GM21825 (cell line): ENCODE measurements at regions not wholly inside any gene's neighbourhood (a gene's known extent, or its start where the extent isn't known, plus 50 kb on each side); places are given as distances from the start of the nearest gene placed in this dataset.

Experiments
- ATAC-seq: cut with Tn5 transposase; IDR thresholded peaks from one replicate; pipeline ENCODE4 v1.9.1; 2021; ENCODE audit warnings: mild to moderate bottlenecking, moderate library complexity; ENCODE audit not compliant: unreplicated experiment

DNA sequence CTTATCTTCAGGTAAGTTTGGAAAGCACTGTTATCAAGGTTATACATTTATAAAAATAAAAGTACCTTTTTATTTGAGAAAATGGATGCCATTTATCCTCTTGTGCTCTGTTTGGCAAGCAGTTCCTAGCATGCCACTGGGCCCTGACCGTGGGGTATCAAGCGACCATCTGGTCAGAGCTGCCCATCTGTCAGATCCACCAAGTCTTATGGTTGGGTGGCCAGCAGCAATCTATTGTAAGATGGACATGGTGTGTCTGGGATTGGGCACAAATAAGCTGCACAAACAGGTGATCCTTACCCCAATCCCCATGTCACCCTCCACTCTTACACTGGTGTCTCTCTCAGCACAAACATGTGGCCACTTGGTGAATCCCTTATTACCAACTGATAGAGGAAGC lies 178.5 kb downstream of the DLEU7 start:
- ATAC-seq, result no peak

DNA sequence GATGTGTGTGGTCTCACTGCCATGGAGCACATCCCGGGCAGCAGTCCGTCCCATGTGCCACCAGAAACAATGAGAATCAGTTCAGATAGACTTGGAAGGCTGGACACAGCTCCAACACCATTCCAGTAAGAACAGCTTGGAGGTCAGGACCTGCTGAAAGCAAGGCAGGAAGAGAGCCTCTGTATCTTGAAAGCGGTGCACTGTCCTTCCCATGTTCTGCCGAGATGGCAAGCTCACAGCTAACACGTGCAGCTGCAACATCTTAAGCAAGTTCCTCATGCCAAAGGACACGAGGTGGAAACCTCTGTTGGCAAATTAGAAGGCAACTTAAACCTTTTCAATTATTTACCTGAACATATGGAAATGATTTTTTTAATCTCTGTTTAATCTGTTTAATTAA lies 175.4 kb downstream of the DLEU7 start:
- ATAC-seq, result no peak

DNA sequence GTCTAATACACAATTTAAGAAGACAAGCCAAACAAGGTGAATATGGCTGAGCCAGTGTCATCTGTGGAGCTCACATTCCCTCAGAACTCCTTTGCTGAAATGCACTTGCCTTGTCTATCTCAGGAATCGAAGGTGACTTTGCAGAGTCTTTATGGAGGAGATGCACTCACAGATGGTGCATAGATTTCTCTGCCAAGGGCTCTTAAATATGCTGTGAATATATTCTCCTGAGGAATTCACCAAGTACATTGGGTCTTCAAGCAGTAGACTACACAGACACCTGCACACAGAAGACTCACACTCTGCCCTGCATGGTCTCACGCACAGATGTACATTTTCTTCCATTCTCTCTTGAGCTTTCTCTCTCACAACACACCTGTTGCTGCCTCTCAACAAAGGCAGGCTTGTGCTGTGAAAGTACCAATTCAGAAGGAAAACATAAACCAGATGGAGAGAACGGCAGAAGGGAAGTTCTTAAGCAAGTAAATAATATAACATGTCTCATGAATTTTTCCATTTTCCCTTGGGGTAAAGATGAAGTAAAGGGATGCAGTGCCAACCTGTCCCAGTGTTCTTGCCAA lies 174.7 kb downstream of the DLEU7 start:
- ATAC-seq, result no peak

DNA sequence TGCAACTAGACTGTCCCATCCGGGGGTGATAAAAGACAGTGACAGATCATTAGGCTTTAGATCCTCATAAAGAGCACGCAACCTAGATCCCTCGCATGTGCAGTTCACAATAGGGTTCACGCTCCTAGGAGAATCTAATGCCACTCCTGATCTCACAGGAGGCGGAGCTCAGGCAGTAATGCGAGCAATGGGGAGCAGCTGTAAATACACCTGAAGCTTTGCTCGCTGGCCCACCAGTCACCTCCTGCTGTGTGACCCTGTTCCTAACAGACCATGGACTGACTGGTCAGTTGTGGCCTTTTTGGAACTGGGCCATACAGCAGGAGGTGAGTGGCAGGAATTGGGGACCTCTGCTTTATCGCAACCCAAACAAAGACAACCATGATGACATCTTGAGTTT lies 173.2 kb downstream of the DLEU7 start:
- ATAC-seq, result no peak

DNA sequence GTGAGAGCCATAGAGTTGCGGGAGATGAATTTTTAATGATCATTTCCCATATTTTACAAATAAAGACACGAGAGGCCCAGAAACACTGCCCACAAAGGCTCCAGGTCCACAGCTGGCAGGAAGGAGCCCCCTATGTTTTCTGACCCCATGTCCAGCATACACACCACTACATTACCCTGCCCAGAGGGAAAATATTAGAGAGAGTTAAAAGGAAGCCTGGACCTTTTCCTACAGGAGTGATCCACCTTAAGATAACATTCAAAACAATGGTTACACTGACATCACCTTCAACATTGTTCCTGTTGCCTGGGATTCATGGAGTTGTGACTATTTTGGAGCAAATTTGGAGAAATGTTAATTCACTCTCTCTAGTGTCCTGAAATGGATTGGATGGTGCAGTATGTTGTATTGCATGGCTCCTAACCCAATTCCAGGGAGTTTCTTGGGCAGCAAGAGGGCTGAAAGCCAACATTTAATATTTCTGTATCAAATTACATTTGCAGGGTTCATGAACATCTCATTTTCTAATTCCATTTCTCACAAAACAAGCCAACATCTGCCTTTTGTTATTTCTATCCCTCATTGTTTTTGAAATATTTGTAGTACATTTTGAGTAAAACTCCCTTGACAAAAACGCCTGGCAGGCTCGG lies 172.5 kb downstream of the DLEU7 start:
- ATAC-seq, result no peak

DNA sequence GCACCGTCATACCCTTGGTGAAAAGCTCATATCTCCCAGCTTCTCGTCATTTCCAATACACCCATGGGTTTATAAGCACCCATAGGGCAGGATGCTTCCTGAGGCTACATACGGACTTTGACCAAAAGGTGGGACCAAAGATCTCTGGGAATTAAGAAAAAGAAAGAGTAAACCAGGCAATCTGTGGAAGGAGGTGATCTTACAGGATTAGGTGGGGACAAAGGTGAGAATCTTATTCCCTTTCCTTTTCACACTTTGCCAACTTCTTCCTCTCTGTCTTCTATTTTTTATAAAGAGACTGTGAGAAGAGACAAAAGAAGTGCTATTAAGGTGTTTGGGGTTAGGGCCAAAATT lies 172.0 kb downstream of the DLEU7 start:
- no peak for ATAC-seq

DNA sequence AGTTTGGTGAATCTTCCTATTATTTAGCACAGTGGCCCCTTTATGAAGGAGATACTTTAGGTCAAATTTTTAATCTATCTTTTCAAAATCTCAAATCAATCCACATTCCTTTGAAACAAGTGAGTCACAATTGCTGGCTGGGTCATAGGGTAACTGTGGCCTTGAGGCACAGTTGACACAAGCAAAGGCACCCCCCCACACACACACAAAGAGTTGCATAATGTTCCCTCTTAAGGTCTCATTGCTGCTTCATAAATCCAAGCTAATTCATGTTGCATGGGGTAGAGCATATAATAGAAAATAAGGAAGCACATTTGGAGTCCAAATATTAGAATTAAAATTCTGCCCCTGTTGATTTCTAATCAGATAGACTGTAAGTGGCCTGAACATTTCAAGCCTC lies 171.5 kb downstream of the DLEU7 start:
- no peak for ATAC-seq

DNA sequence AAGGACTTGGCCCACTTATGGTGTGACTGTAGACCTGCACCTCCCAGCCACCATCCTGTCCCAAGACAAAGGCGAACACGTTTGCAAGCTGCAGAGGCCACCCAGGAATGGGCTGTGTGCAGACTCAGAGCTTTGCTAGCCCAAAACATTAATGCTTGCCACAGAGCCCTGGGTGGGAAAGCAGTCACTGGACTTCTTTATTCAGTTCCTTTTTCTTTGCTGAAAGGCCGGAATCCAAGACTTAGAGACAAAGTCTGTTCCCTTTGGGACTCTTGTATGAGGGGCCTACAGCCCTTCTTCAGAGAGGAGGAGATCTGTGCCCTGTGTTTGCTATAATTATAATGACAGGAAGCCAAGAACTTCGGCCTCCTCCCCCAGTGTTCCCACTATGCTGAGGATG lies 167.8 kb downstream of the DLEU7 start:
- no peak for ATAC-seq

DNA sequence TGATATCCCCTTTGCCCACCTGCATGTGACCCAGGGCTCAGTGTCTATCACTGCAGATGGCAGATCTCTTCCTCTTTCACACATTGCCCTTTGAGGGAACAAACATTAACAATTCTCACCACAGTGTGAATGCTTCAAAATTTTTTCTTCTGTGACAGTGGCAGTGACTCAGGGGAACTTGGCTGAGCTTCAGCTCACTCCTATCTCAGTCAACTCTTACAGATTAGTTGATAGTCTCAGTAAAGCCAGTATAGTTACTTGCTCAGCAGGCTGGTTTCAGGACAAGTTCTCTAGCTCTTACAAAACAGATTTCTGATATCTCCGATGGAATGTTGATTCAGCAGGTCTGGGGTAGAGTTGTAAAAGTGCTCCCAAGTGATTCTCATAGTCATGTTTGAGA lies 166.9 kb downstream of the DLEU7 start:
- ATAC-seq, result no peak

DNA sequence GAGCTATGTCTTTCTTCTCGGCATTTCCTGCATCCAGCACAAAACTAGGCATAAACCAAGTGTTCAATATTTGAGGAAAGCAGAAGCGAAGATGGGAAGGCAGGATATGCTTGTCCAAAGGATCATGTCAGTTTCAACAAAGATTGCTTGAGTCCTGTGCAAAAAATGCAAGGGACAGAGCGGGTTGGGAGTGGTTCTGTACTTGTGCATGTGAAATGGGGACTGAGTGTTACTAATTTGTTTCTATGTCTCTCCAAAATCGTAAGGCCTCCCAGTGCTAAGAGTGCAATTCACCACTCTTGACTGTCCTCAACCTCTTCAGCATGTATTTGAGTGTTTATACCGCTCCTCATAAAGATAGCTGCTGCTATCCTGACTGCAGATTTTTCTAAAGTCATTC lies 166.2 kb downstream of the DLEU7 start:
- ATAC-seq, result no peak

DNA sequence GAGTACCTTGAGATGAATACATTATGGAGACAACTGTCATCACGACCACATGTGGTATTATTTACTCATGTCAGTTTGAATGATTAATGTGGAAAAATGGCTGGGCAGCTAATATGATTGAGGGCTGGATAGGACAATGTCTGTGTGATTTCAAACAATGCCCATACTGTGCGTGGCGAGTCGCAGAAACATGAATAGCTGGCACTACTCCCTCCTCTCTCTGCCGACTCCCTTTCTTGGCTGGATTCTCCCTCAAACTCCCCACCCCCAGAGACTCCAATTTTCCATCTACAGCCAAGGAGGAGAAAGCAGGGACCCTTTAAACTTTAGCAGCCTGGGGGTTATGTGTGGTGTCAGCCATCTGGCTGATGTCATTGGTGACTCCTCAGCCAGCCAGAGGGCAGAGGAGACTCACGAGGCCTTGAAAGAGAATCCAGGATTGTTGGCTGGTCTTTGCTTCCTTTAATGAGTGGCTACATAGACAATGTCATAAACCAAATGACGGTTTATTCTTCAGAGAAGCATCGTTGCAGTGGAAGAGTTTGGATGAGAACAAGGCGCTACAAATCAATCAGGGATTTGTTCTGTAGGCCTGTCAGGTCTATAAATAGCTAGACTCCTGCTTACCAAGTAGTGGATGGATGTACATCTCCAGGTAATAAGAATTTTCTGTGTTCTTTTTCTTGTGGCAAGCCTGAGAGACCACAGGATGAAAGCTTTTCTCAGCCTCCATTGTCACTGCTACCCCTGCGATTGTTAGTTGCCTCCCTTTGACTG lies 165.6 kb downstream of the DLEU7 start:
- no peak for ATAC-seq

DNA sequence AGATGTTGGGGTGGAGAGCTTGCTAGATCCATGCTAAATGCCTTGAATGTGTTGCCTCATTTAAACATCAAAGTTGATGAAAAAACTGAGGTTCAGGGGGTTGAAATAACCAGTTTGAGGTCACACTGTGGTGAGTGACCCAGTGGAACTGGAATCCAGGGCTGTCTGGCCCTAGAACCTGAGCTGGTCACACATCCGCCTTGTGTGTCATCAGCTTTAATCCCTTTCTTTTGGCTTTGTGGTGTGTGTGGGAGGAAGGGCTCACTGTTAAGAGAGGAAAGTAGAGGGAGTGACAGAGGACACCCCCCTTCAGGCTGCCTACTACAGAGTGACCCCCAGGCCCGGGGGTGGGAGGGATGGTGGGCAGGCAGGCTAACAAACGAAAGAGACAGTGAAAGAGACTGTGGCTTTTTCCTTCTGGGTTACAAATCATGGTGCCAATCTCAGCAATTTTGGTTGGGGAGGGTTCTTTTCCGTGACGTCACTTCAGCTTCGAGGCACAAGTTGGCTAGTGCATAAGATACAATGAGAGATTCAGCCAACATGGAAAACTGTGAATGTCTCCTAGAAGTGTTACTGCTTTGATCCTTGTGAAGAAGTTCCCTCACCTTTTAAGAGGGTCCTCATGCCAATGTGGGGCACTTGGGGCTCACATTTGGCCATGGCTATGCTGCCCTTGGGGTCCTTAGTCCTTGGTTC lies 164.9 kb downstream of the DLEU7 start:
- no peak for ATAC-seq

DNA sequence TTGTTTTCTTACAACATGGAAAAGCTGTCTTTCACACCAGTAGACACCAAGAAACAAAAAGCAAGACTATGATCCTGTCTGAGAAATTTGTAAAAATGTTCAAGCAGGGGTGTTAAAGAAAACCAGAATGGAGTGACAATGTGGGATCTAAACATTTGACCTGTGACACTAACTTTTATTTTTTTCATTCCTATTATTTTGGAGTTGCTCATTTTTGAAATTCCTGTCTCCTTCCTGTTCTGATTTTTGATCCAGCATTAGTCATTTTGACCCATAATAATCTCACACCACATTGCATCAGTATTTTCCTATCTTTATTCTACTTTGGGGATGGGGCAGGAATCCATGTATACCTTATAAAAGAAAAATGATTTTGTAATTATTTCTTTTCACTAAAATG lies 164.2 kb downstream of the DLEU7 start:
- ATAC-seq, result no peak

DNA sequence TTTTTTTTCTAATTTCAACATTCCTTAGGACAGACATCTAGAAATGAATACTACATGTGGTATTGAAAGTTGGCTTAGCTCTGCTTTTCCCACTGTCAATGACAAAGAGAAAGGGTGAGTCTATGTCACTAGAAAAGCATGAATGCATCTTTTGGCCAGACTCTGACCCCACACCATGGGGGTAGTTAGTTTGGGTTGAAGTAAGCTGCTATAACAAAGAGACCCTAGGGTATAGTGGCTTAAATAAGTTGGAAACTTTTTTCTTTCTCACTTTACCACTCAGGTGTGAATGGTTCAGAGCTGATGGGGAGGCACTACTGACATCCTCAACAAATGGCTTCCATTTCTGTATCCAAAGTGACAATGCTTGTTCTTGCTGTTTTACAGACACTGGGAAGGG lies 161.5 kb downstream of the DLEU7 start:
- ATAC-seq, result no peak

DNA sequence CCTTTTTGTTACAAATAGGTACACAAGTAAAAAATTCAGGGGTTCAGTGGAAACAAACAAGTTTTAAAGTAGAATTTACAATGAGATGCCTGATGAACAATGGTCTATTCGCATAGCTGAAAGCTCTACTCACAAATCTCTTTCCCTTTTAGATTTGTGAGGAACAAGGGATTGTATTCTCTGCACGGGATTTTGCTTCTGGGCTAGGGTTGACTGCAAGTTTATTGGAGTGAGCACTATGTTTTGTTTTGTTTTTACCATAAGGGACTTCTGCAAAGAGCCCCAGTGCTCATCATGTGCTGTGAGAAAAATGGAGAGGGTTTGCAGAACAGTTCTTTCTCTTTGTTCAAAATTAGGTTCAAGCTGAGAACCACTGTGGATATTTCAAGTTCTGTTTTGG lies 160.5 kb downstream of the DLEU7 start:
- ATAC-seq, result no peak

DNA sequence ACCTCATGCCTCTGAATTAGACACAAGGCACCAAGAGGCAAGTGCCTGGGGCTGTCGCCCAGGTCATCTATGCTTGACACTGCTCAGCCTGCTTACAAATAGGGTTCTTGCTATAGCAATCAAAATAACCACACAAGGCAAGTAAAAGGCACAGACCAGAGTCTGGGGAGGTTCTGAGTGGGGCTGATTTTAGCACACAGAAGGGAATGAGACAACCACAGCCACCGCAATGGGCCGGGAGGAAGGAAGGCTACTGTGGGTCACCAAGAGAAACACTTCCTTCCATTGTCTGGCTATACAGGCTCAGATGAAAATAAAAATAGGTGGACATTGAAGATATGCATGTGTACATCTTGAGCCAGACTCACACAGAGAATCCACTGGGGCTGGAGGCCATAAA lies 159.1 kb downstream of the DLEU7 start:
- ATAC-seq, result no peak

DNA sequence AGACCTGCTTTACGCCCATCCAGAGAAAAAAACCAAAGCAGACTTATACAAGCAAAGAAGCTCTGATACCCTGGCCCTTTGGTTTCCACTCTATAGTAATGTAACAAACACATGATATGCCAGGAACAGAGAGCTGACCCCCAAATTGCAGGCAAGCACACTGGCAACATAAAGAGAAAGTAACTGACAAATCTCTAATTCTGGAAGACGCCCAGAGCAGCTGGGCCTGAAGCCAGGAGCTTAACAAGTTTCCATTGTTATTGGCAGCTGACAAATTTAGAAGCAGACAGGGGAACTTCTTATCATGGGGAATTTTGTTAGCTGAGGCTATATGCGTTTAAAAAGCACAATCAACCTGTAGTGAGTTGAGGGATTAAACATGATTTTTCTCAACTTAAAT lies 158.0 kb downstream of the DLEU7 start:
- ATAC-seq, result no peak

DNA sequence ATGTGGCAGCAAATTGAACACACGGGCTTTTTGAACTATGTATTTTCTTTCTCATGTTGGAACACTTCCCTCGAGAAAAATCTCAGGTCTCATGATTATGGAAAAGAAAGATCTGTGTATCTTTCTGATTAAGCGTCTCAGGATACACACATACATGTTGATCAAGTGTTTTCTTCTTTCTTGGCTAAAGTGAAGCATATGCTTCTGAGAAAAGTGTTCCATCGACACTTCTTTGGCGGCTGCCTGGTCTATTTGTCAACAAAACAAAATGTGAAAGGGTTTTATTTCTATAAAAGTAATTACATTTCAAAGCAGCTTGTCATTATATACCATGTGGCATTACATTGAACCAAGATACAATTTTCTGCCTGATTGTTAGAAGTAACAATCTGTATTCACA lies 157.5 kb downstream of the DLEU7 start:
- no peak for ATAC-seq

DNA sequence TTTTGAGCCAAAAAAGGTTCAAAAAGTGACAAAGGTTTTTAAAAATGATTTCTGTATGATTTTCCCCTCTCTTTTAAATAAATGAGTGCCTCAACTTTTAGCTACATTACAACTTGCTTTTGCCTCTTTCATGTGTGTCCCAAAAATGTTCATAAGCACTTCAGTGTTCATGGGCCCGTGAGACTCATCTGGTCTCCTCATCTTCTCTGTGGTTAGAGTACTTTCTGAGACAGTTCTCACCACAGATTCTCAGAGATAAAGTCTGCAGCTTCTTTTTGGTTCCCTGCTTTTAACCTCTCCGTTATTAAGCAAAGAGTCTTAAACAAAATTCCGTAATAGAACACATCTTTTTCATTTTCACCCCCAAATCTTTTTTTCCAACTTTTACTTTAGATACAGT lies 156.9 kb downstream of the DLEU7 start:
- no peak for ATAC-seq

DNA sequence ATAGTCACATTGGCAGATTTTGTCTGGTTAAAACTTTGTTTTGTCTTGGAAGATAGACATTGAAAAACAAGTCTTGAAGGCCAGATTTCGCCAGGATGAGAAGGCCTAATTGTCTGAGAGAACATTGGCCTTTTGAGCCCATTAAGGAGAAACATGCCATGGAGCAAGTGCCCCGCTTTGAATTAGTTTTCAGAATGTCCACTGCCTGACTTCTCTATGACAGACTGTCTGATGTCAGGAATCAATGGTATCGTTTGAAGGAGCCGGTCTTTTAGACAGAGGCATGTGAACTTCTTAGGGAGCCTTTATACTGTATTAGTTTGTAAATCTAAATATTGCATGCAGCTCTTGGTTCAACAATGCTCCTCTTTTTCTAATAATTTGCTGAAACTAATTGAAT lies 155.9 kb downstream of the DLEU7 start:
- no peak for ATAC-seq

DNA sequence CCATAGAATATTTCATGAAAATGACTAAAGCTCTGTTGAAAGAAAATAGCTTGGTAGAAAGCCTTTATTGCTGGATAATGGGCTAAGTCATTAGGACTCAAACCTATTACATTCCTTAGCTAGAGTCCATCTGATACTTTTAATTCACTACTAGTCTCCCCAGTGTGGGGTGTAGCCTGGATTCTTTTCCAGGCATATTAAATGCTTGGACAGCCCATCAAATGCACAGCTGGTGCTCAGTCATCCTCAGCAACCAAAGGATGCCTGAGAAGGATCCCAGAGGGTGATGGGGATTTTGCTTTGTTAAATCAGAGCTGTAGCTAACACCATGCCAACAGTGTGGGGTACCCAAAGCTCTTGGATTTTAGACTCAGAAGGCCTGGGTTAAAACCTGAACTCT lies 153.5 kb downstream of the DLEU7 start:
- ATAC-seq, result no peak

DNA sequence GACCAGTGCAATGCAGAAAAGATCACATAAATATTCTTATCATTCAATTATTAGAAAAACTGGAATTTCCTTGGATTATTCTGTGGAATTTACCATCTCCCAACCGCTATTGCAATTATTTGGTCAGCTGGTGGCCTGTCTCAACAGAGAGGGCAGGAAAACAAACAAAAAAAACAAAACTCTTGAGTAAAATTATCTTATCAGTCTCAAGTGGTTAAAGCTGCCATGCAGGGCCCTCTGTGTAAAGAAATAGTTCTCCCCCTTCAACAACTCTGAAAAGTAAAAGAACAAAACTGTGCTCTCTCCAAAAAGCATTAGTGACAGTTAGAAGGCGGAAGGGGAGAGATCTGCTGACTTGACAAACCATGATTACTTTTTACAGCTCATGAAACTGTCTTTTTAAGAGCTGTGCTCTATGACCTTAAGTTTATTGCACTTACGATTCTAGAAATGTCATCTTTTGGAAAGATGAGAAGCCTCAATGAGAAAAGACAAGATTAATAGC lies 152.3 kb downstream of the DLEU7 start:
- no peak for ATAC-seq
